ENCODE measurements at regions not wholly inside any gene's neighbourhood (a gene's known extent, or its start where the extent isn't known, plus 50 kb on each side); places are given as distances from the start of the nearest gene placed in this dataset.

DNA sequence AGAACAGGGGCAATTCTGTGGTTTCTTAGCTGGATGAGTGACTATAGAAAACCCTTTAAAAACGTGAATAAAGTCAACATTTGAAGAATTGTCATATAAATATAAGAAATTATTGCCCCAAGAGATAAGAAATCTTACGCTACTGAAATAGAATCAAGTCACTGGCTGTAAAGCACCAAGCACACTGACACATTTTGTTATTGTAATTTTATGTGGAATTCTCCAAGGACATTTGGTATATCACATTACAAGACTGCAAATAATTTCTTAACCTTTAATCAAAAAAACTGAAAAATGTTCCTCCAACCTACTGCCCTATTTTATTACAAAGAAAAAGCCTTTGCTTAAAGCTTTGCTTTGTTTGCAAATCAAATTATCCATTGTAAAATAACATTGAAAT lies 383.3 kb downstream of the IPMK start:
- no peak for DNase-seq (ENCODE audit: low read depth, low spot score)

DNA sequence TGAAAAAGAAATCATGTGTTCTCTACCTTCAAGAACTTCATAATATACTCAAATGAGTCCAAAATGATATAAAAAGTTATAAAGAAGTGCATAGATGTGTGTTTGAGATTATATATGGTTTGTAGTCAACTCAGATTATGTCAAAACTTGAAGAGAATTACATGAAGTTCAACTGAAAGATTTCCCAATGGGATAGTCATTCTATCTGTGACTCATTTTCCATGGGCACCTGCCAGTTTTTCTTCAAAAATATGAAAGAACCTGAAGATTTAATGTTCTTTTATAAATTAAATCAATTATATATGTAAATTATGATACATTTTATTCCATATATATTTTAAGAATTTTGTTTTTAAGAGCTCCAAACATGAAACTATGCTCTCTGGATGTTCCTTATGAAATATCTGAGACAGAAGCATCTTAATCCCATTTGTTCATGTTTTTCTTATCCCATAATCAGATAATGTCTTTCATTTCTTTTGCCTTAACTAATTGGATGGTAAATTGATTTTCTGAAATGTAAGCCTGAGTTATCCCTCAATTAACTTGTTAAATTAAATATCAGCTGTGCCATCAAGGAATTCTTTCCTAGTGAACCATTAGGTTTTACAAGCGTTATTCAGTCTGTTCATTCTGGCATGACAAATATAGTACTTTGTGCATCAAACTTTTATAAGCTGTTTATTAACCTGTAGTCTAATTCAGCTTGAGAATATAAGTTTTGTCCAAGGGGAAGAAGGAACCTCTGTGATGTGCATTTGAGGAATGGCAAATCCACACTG lies 387.1 kb downstream of the IPMK start:
- DNase-seq (ENCODE audit: low read depth, low spot score) = no peak

DNA sequence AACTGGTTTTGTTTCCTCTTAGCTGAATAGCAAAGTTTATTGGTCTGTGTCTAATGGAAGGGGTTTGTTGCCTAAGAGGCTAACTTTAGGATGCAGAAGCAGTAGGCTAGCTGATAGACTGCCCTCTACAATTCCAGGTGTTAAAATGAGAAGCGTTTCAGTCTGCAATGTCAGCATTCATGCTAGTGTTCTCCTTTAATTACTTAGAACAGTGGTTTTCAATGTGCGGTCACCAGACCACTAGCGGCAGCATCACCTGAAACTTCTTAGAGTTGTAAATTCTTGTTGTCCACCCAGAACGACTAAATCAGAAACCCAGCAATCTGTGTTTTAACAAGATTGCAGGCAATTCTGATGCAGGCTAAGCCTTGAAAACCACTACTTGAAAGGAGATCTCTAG lies 392.9 kb downstream of the IPMK start:
- no peak for DNase-seq (ENCODE audit: low read depth, low spot score)

DNA sequence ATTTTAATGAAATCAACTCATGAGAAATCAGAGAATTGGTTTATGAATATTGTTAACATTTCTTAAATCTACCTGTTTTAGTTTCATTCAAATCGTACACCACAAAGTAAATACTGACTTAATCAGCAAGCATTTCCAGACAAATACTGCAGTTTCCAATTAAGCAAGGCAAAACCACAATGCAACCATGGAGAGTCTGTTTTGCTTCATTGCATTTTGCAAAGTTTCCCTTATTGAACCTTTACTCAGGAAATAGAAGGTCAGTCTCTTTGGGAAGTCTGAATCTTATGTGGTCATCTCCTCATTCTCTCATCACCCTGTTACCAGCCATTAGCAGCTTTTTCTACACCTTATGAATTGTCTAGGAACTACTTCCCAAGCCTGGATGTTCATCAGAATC lies 400.5 kb downstream of the IPMK start:
- no peak for DNase-seq (ENCODE audit: low read depth, low spot score)

DNA sequence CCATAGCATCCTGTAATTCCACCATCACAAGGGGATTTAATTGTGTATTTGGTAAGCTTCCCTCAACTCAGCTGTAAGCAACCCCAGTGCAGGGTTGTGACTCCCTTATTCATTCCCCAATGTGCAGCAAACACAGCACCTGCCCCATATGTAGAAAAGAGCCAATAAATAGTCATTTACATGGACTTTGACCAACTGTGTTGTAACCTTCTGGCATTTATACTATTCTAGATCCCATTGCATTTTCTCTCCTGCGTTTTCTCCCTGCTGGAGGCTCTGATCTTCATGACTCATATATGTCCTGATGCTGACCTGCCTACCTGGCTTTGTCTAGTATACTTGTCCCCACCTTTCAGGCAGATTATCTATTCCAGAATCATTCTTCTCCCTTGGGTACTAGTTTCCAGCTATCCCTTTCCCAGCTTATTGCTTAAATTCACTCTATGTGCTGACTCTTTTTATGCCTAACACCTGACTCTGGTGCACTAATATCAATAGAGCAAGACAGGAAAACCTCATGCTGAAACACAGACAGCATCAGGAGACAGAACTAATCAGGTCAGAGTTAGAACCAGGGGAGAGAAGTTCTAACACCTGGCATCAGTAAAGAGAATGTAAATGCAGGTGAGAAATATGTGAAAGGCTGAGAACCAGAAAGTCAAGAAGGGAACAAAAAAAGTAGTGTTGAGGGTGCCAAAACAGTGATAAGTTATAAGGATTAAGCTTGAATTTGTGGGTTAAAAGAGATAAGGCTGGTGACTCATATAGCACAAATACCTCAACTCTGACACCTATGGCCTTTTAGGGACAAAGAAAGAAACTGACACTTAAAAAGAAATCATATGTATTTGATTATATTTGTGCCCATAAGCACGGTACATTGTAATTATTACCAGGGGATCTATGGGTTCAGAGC lies 402.7 kb downstream of the IPMK start:
- no peak for DNase-seq (ENCODE audit: low read depth, low spot score)

DNA sequence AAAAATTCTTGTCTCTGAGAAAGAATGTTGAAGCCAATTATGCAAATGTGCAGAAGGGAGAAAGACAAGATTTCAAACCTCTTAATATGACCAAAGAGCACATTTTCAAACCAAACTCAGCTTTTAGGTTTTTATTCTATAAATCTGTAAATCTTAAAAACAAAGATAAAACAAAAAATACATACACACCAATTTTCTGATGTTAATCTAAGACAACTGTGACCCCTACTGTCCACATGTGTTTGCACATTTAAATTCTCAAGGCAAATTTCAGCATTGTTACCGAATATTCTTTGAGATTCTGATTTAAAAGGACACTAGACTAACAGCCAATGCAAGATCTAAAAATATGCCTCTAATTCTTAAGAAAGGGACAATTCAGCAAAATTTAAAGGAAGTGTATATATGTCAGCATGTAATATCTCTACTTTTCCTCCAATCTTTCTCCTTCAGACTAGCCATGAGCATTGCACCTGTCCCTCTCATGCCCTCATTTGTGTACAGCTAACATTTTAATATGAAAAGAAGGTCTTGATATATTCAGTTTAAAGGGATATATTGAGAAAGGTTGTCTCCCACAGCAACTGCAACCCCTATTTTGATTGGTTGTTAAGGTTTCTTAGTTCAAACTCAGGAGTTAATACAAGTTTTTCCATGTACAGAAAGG lies 417.9 kb downstream of the IPMK start:
- no peak for DNase-seq (ENCODE audit: low read depth, low spot score)

DNA sequence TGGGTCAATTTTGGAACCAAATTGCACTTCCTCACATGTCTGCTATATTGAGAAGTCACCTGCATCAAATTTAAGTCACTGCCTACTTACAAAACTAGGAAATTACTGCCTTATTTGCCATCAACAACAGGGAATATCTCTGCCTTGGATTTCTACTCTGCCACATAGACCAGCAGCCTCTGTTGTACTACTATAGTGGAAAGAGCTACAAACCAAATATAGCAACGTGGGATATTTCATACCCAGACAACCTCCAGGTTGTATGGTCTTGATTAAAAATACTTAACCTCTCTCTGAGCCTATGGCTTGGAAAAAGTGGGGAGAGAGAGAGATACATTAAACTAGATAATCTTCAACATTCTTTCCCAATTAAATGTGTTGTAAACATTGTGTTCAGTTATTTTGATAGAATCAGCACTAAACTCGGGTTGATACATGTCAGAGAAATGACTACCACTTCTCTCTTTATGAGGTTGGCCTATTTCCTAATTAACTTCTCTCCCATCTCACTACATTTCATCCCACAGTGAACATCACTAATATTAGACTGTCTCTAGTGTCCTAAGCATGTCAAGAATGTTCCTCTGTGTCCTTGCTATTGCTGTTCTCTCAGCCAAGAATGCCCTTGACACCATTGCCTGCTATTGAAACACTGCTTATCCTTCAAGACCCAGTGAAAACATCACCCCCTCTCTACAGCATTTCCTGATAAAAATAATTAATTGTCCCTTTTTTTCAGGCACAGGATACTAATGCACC lies 421.2 kb downstream of the IPMK start:
- DNase-seq (ENCODE audit: low read depth, low spot score) = no peak

DNA sequence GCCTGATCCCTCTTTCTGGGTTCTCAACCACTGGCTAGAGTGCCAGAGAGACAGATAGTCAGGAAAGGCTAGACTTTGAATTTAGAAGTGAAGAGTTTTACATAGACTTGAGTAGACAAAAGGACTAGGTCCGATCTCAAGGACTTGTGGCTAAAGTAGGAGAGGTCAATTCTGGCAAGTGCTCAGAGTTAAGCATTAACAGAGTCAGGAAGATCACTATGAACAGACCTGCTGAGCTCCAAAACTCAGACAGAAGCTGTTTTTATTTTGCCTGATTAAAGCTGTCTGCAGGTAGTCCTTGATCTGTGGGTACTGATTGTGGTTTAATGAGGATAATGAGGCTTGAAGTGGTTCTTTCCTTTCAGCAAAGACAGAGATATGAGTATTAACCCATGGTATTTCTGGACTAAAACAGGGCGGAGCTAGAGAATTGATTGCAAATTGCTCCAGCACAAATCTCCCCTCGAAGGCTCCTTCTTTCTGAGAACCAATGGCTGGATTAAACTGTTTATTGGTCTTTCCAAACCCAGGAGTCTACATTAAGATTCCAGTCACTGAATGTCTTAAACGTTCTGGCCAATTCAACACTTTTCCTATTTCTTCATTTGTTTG lies 423.2 kb downstream of the IPMK start:
- no peak for DNase-seq (ENCODE audit: low read depth, low spot score)

DNA sequence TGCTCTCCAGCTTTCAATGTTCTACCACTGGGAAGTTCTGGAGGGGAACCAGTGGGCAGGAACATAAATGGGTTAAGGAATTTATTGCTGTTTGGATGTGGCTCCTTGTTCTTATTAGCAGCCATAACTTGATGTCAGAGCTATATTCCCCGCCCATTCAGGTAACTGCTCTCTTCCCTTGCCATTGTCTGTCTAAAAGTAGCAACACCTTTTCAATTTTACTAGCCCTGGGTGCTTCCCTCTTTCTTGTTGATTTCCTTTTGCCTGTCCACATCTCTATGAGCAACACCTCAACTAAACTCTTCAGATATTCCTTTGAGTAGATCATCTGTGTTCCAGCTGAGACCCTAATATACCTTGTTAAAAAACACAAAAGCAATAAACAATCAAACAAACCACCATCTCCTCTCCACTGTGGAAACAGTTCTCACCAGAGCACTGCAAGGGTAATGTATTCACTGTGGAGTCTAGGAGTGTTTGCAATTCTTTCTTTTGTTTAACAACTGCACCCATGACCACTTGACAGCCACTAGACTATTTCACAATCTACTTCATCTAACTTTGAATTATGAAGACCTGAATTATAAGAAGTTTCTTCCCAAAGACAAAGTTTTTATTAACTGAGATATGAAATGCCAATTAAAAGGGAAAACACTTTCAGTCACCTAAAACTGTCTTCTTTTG lies 436.7 kb downstream of the IPMK start:
- no peak for DNase-seq (ENCODE audit: low read depth, low spot score)

DNA sequence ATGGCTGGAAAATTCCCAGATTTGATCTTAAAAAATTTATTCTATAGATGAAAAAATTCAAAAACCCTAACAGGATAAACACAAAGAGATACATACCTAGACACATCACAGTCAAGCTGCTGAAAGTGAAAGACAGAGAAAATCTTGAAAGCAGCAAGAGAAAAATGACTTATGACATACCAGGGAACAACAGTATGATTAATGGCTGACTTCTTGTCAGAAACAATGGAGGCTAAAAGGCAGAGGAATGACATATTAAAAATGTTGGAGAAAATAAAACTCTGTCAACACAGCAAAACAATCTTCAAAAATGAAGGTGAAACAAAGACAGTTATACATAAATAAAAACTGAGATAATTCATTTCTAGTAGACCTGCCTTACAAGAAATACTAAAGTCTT lies 442.7 kb downstream of the IPMK start:
- DNase-seq (ENCODE audit: low read depth, low spot score) = no peak

DNA sequence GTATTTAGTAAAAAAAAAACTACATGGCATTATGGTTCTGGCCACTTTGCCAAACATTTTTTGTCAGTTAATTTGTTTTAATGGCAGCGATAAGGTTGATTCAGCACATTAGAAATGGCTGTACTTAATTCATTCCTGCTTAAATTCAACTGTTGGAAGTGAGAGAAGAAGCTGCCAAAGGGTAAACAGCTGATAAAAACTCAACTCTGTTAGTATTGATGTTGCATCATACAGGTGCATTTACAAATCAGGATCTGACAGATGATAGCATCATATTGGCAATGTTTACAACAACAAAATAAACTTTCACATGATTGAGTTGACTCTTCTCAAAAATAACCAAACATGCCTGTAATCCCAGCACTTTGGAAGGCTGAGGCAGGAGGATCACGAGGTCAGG lies 444.3 kb downstream of the IPMK start:
- DNase-seq (ENCODE audit: low read depth, low spot score) = no peak

DNA sequence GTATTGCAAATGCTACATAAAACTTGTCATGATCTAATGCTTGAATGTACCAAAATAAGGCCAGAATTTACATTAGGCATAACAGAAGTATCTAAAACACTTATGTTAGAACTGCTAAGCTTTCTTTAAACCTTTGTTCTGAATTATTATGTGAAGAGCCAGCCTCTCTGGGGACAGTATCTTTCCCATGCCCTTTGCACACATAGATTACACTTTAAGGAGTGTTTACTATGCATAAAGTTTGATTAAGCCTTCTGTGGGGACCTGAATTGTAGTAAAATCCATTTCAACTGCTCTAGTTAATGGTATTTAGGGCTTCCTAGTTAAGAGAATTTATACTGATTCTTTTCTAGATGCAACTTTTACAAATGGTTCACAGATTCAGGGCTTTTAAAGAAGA lies 444.7 kb downstream of the IPMK start:
- DNase-seq (ENCODE audit: low read depth, low spot score) = no peak

DNA sequence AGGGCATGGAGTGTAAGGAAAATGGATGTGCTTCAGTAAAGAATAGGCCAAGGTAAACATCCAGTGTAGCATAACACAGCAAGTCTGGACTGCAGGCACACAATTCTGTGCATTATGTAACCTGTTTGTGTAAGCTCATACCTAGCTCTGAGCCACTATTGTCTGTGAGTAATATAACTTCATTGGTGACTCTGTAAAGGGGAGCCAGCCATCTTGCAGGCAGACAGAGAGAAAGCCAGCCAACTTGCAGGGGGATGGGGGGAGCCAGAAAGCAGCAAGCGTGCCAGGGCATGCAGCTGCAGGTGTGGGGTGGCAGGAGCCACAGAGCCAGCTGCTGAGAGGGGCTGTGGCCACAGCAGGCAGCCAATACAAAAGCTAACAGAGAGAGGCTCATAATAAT lies 449.2 kb downstream of the IPMK start:
- DNase-seq (ENCODE audit: low read depth, low spot score) = no peak

DNA sequence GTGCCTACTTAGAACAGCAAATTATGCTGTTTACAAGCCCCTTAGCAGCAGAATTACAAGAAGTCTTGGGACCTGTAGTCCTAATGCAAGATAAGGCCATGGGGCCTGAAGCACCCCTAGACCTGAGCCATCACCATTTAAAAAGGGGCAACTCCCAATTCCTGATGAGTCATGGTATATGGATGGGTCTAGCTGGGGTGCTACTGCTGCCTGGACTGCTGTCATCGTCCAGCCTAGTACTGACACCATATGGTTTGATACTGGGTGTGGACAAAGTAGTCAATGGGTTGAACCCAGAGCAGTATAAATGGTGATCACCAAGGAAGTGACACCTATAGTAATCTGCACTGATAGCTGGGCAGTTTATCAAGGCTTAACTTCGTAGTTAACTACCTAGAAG lies 450.0 kb downstream of the IPMK start:
- DNase-seq (ENCODE audit: low read depth, low spot score) = no peak

DNA sequence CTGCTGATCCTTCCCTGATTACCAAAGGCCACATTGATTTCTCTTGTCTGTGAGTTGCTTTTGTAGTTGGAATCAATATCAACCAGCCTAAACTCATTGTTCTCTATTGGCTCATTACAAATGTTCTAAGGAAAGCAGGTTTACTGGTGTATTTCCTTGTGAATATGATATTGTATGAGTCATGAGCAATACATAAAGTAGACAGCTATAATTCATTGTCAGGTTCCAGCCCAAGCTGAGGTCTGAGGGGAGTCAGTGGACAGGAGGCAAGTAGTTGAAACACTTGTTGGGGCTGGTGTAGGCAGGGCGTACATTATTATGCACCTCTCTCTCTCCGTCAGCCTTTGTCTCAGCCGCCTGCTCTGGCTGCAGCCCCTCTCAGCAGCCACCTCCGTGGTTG lies 451.7 kb downstream of the IPMK start:
- no peak for DNase-seq (ENCODE audit: low read depth, low spot score)

DNA sequence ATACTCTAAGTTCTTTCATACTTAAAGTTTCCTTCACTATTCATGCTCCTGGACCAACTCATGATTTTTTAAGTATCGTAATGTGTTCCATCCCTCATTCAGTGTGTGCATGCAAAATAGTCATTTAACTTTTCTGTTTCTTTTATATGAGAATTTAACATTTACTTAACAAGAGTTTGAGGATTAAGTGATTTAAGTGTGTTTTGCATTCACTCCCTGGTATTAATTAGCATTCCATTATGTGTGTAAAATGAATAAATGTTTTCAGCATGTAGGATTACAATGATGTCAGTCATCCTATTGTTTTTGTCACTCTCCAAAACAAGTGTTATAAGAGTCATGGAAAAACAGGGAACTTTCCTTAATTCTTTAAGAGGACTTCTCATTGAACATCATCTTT lies 457.7 kb downstream of the IPMK start:
- DNase-seq (ENCODE audit: low read depth, low spot score) = no peak

DNA sequence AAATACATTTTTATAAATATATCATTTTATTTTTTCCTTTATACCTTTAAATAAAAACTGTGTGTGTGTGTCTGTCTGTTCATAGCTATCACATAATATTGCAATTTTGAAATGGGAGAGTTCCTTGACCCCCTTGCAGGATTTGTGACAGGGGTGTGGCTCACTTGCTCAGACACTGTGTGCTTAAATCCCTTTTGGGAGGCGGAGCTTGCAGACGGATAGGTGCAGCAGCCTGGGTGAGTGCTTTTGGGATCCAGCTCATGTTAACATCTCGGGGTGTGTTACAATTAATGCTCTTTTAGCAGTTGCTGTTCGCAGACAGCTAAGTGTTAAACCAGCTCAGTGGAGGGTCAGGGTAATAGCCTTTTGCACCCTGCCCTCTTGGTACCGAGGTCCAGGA lies 459.8 kb downstream of the IPMK start:
- DNase-seq (ENCODE audit: low read depth, low spot score) = no peak

DNA sequence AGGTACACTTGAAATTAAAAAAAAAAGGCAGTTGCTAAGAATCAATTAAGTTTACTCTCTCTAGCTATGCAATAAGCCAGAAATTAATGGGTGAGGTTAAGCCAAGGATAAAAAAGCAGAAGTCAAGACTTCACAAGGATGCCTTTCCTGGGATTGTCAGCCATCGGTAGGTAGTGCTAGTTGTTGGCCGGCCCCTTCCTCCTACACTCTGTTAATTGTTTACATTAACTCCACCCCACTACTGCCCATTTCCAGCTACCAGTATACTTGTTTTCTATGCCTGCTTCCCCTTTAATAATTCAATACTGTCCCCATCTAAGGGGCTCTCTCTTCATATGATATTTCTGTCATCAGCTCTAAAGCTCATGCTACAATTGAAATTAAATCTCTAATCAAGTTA lies 461.0 kb downstream of the IPMK start:
- DNase-seq (ENCODE audit: low read depth, low spot score) = no peak

DNA sequence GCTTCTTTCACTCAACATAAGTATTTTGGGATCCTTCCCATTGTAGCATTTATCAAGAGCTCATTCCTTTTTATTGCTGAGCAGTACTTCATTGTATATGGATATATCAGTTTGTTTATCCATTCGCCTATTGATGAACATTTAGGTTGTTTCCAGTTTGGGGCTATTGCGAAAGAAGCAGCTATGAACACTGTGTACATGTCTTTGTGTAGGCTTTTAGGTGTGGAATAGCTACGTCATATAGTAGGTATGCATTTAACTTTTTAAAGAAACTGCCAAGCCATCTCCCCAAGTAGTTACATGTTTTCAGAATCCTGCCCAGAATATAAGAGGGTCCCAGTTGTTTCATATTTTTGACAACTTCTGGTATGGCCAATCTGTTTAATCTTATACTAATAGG lies 468.1 kb downstream of the IPMK start:
- no peak for DNase-seq (ENCODE audit: low read depth, low spot score)

DNA sequence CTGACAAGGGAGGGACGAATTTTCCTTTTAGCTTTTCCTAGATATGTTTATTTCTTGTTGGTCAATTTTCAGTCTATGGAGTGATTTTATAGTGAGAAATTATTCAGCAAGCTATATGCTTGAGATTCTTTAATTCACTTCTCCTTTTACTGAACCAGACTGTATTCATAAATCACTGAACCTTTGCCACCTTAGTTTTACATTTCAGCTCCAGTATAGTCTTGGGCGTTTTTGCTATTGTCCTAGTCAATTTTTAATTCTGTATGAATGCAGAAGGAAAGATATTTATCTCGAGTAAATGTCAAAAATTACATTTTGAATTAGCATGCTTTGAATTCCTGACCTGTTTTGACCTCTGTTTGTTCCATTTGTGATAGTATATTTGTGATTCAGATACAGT lies 468.9 kb downstream of the IPMK start:
- no peak for DNase-seq (ENCODE audit: low read depth, low spot score)

DNA sequence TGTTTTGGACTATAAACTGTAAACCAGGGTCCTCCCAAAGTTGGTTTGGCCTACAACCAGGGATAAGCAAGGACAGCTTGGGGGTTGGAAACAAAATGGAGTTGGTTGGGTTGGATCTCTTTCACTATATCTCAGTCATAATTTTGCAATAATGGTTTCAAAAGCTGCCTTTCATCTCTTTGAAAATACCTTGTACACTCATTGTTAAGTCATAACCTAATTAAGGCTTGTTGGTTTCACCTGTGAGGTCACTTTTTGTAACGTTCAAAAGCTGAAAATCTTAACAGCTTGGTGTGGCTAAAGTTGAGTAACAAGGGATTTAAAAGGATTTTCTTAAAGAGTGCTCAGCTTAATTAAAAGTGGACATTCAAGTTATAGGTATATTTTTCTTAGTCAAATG lies 476.1 kb downstream of the IPMK start:
- no peak for DNase-seq (ENCODE audit: low read depth, low spot score)
